SK-N-SH (cell line): ENCODE measurements at regions not wholly inside any gene's neighbourhood (a gene's known extent, or its start where the extent isn't known, plus 50 kb on each side); places are given as distances from the start of the nearest gene placed in this dataset.
"Not testable (repeated sequence)": the region's sequence is repeated elsewhere in the genome, so short reads cannot be mapped to it uniquely, and the experiment has no call there.

Experiments used
- ELF1 ChIP-seq: IDR thresholded peaks from 2 replicates; pipeline ENCODE4 v1.4.0; 2012
- EP300 ChIP-seq, 2 experiments: IDR thresholded peaks; 2 replicates each; pipeline versions ENCODE4 v1.4.0 to v1.6.1; 2012; ENCODE audit warnings: borderline replicate concordance in 1 of 2, low read depth in 1 of 2, low read length in 1 of 2
- EZH2phosphoT487 ChIP-seq: fragments of 200-600 bp; sonication (generic); IDR thresholded peaks from 2 replicates; pipeline ENCODE4 v1.6.1; 2017; ENCODE audit warnings: low read depth, mixed run types, mild to moderate bottlenecking, antibody characterized with exemption, moderate library complexity, borderline replicate concordance
- GABPA ChIP-seq: IDR thresholded peaks from 2 replicates; pipeline ENCODE4 v1.4.0; 2012; ENCODE audit warnings: low read depth, mild to moderate bottlenecking
- JUND ChIP-seq: IDR thresholded peaks from 2 replicates; pipeline ENCODE4 v1.4.0; 2012
- NFIC ChIP-seq: IDR thresholded peaks from 2 replicates; pipeline ENCODE4 v1.4.0; 2012; ENCODE audit warnings: borderline replicate concordance
- POLR2AphosphoS5 ChIP-seq: IDR thresholded peaks from 2 replicates; pipeline ENCODE4 v1.6.1; 2012; ENCODE audit warnings: low read depth, low read length
- RCOR1 ChIP-seq: fragments of 150-350 bp; IDR thresholded peaks from 2 replicates; pipeline ENCODE4 v1.6.1; 2017; ENCODE audit warnings: antibody characterized with exemption, low read length
- YY1 ChIP-seq: IDR thresholded peaks from 2 replicates; pipeline ENCODE4 v1.4.0; 2012; ENCODE audit warnings: low read depth, mild to moderate bottlenecking
- TF ChIP-seq, protein P1 (sequence below): IDR thresholded peaks from 2 replicates; pipeline ENCODE4 v1.6.1; 2012; ENCODE audit warnings: mild to moderate bottlenecking, low read depth, low read length, moderate library complexity
- TF ChIP-seq, protein P2 (sequence below): fragments of 200-600 bp; sonication (generic); IDR thresholded peaks from 2 replicates; pipeline ENCODE4 v1.6.1; 2017; ENCODE audit warnings: antibody characterized with exemption, mild to moderate bottlenecking, moderate library complexity
- TF ChIP-seq, protein P3 (sequence below): fragments of 150-350 bp; IDR thresholded peaks from 2 replicates; pipeline ENCODE4 v1.6.1; 2016; ENCODE audit warnings: mild to moderate bottlenecking, low read depth, low read length

DNA sequence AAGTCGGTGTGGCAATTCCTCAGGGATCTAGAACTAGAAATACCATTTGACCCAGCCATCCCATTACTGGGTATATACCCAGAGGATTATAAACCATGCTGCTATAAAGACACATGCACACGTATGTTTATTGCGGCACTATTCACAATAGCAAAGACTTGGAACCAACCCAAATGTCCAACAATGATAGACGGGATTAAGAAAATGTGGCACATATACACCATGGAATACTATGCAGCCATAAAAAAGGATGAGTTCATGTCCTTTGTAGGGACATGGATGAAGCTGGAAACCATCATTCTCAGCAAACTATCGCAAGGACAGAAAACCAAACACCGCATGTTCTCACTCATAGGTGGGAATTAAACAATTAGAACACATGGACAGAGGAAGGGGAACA, 80.6 kb upstream of the ST3GAL5 start:
- TF ChIP-seq, protein P1, sequence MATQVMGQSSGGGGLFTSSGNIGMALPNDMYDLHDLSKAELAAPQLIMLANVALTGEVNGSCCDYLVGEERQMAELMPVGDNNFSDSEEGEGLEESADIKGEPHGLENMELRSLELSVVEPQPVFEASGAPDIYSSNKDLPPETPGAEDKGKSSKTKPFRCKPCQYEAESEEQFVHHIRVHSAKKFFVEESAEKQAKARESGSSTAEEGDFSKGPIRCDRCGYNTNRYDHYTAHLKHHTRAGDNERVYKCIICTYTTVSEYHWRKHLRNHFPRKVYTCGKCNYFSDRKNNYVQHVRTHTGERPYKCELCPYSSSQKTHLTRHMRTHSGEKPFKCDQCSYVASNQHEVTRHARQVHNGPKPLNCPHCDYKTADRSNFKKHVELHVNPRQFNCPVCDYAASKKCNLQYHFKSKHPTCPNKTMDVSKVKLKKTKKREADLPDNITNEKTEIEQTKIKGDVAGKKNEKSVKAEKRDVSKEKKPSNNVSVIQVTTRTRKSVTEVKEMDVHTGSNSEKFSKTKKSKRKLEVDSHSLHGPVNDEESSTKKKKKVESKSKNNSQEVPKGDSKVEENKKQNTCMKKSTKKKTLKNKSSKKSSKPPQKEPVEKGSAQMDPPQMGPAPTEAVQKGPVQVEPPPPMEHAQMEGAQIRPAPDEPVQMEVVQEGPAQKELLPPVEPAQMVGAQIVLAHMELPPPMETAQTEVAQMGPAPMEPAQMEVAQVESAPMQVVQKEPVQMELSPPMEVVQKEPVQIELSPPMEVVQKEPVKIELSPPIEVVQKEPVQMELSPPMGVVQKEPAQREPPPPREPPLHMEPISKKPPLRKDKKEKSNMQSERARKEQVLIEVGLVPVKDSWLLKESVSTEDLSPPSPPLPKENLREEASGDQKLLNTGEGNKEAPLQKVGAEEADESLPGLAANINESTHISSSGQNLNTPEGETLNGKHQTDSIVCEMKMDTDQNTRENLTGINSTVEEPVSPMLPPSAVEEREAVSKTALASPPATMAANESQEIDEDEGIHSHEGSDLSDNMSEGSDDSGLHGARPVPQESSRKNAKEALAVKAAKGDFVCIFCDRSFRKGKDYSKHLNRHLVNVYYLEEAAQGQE: not testable (repeated sequence)
- TF ChIP-seq, protein P2, sequence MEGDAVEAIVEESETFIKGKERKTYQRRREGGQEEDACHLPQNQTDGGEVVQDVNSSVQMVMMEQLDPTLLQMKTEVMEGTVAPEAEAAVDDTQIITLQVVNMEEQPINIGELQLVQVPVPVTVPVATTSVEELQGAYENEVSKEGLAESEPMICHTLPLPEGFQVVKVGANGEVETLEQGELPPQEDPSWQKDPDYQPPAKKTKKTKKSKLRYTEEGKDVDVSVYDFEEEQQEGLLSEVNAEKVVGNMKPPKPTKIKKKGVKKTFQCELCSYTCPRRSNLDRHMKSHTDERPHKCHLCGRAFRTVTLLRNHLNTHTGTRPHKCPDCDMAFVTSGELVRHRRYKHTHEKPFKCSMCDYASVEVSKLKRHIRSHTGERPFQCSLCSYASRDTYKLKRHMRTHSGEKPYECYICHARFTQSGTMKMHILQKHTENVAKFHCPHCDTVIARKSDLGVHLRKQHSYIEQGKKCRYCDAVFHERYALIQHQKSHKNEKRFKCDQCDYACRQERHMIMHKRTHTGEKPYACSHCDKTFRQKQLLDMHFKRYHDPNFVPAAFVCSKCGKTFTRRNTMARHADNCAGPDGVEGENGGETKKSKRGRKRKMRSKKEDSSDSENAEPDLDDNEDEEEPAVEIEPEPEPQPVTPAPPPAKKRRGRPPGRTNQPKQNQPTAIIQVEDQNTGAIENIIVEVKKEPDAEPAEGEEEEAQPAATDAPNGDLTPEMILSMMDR: not testable (repeated sequence)
- not testable (repeated sequence) for TF ChIP-seq RCOR1; EP300 (IDR thresholded peaks at IDR 0.05; ENCODE audit: borderline replicate concordance in 1 of 2, low read depth in 1 of 2, low read length in 1 of 2); EZH2phosphoT487; NFIC; YY1; POLR2AphosphoS5; GABPA; ELF1; JUND
- TF ChIP-seq, protein P3, sequence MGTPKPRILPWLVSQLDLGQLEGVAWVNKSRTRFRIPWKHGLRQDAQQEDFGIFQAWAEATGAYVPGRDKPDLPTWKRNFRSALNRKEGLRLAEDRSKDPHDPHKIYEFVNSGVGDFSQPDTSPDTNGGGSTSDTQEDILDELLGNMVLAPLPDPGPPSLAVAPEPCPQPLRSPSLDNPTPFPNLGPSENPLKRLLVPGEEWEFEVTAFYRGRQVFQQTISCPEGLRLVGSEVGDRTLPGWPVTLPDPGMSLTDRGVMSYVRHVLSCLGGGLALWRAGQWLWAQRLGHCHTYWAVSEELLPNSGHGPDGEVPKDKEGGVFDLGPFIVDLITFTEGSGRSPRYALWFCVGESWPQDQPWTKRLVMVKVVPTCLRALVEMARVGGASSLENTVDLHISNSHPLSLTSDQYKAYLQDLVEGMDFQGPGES: not testable (repeated sequence)
